ENCODE measurements at regions not wholly inside any gene's neighbourhood (a gene's known extent, or its start where the extent isn't known, plus 50 kb on each side); places are given as distances from the start of the nearest gene placed in this dataset.

GRCh38 chr5:165607026-165607425 is 2101.6 kb downstream of the MAT2B start:
- TF ChIP-seq EZH2 (IDR thresholded peaks at IDR 0.05; ENCODE audit: borderline replicate concordance, low read length) (no peak), CTCF (IDR thresholded peaks at IDR 0.05; ENCODE audit: low read length) (no peak)
